SU-DHL-6 (cell line): ENCODE measurements at regions not wholly inside any gene's neighbourhood (a gene's known extent, or its start where the extent isn't known, plus 50 kb on each side); places are given as distances from the start of the nearest gene placed in this dataset.

ENCODE experiments used
- EZH2phosphoT487 ChIP-seq: fragments of 200-600 bp; sonication (generic), shearing (Covaris generic); conservative IDR thresholded peaks from 2 replicates; pipeline ENCODE4 v1.6.1; 2018; ENCODE audit warnings: mild to moderate bottlenecking, antibody characterized with exemption, low read length, moderate library complexity, mixed read lengths
- TF ChIP-seq, protein P1 (sequence below): fragments of 200-600 bp; sonication (generic); IDR thresholded peaks from one replicate; pipeline ENCODE4 v1.5.1; 2017; ENCODE audit warnings: antibody characterized with exemption, mild to moderate bottlenecking, low read length, moderate library complexity; ENCODE audit not compliant: insufficient read depth, poor library complexity, severe bottlenecking

DNA sequence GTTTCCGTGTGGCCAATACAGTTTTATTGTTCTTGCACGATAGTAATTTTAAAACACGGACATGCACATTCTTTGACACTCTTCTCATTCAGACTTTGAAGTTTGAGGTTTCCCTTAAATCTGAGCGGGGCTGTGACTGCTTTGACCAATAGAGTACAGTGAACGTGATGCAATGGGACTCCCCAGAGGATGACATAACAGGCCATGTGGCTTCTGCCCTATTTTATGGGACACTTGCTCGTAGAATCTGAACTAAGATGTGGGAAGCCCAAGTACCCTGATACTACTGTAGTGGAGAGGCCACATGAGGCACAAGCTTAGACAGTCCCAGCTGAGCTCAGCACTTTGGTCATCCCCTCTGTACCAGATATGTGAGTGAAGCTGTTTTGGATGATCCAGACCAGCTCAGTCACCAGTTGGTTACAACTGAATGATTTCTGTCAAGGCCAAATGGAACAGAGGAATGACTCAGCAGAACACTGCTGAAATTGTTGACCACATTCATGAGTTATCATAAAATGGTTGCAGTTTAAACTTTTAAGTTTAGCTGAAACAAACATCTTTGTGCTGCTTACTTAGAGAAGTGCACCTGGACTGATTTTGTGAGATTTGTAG is 279.4 kb downstream of the RFPL4B start:
- TF ChIP-seq, protein P1, sequence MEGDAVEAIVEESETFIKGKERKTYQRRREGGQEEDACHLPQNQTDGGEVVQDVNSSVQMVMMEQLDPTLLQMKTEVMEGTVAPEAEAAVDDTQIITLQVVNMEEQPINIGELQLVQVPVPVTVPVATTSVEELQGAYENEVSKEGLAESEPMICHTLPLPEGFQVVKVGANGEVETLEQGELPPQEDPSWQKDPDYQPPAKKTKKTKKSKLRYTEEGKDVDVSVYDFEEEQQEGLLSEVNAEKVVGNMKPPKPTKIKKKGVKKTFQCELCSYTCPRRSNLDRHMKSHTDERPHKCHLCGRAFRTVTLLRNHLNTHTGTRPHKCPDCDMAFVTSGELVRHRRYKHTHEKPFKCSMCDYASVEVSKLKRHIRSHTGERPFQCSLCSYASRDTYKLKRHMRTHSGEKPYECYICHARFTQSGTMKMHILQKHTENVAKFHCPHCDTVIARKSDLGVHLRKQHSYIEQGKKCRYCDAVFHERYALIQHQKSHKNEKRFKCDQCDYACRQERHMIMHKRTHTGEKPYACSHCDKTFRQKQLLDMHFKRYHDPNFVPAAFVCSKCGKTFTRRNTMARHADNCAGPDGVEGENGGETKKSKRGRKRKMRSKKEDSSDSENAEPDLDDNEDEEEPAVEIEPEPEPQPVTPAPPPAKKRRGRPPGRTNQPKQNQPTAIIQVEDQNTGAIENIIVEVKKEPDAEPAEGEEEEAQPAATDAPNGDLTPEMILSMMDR = no peak
- no peak for TF ChIP-seq EZH2phosphoT487
